Thyroid gland (tissue), 4 donors: ENCODE measurements at regions not wholly inside any gene's neighbourhood (a gene's known extent, or its start where the extent isn't known, plus 50 kb on each side); places are given as distances from the start of the nearest gene placed in this dataset.

Source experiments
- DNase-seq, 2 donors: peaks; one replicate each; pipeline ENCODE4 v3.0.0-alpha.2; 2019
- H3K27ac ChIP-seq, 3 donors: fragments of 200-600 bp; sonication (generic); 1 replicate in 2 of 3; 2 replicates in 1 of 3; pipeline ENCODE4 v1.5.1; 2016 to 2019; ENCODE audit warnings: mild to moderate bottlenecking in 1 of 3, moderate library complexity in 1 of 3
- H3K27me3 ChIP-seq: fragments of 200-600 bp; sonication (generic); one replicate; pipeline ENCODE4 v1.5.1; 2019
- H3K36me3 ChIP-seq, 2 donors: fragments of 200-600 bp; sonication (generic); one replicate each; pipeline ENCODE4 v1.5.1; 2016 to 2019
- H3K4me1 ChIP-seq, 2 donors: fragments of 200-600 bp; sonication (generic); one replicate each; pipeline ENCODE4 v1.5.1; 2017 to 2019
- H3K4me3 ChIP-seq, 3 donors: fragments of 200-600 bp; sonication (generic); replicated peaks in 1 of 3; 1 replicate in 2 of 3; 2 replicates in 1 of 3; pipeline ENCODE4 v1.5.1; 2016; ENCODE audit warnings: mild to moderate bottlenecking in 1 of 3
- H3K9me3 ChIP-seq: fragments of 200-600 bp; sonication (generic); one replicate; pipeline ENCODE4 v1.5.1; 2017
- POLR2A ChIP-seq, 2 donors: fragments of 450-650 bp; IDR thresholded peaks; one replicate each; pipeline ENCODE4 v1.6.1; 2017; ENCODE audit warnings: antibody characterized with exemption in 2 of 2, mild to moderate bottlenecking in 2 of 2, moderate library complexity in 1 of 2
- WGBS, 2 donors: methylation state at CpG; one replicate each; pipeline ENCODE4 v1.1.5; 2017; 5-methylcytosine and 5-hydroxymethylcytosine counted together
- intact Hi-C: fragments of 100-400 bp; cut with DNase I; formaldehyde crosslinking; loops from one replicate; pipeline ENCODE4 v1.15.1; 2023
- TF ChIP-seq, protein P1 (sequence below), 6 experiments: fragments of 200-600 bp in 3 of 6; fragments of 450-650 bp in 3 of 6; sonication (generic) in 3 of 6; IDR thresholded peaks; one replicate each; pipeline ENCODE4 v1.5.1; 2016 to 2019; ENCODE audit warnings: antibody characterized with exemption in 6 of 6, mild to moderate bottlenecking in 2 of 6, inconsistent platforms in 1 of 6, moderate library complexity in 1 of 6

DNA sequence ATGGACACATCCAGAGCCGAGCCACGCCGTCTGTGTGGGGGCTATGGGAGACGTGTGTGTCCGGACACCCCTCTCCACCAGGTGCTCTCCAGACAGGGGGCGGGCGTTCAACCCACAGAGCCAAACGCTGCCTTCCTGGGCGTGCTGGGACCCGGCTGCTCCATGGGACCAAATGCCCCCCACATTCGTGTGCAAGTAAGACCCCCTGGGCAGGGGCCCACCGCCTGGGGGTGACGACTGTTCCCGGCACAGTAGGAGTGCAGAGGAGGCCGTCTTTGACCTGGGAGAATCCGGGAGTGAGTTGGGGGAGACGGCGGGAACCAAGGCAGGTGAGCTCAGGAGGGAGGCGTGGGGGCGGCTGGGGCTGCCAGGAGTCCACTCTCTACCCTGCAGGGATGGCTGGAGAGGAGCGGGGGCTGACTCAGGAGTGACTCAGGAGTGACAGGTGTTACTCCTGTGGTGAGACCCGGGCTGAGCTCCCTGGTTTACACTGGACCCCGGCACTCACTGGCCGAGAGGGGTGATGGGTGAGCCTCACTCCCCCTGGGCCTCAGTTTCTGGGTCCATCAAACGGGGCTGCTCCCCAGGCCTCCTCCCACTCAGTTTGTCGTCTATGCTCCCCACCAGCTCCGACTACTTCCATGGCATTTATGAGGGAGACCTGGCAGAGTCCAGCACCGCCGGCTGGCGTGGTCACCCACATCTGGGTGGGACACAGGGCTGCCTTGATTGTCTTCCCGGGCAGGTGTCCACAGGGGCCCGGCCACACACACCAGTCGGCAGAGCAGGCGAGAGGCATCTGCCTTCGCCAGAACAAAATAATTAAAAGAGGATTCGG, 95.0 kb downstream of the MICALL2 start:
- TF ChIP-seq, protein P1, sequence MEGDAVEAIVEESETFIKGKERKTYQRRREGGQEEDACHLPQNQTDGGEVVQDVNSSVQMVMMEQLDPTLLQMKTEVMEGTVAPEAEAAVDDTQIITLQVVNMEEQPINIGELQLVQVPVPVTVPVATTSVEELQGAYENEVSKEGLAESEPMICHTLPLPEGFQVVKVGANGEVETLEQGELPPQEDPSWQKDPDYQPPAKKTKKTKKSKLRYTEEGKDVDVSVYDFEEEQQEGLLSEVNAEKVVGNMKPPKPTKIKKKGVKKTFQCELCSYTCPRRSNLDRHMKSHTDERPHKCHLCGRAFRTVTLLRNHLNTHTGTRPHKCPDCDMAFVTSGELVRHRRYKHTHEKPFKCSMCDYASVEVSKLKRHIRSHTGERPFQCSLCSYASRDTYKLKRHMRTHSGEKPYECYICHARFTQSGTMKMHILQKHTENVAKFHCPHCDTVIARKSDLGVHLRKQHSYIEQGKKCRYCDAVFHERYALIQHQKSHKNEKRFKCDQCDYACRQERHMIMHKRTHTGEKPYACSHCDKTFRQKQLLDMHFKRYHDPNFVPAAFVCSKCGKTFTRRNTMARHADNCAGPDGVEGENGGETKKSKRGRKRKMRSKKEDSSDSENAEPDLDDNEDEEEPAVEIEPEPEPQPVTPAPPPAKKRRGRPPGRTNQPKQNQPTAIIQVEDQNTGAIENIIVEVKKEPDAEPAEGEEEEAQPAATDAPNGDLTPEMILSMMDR (IDR thresholded peaks at IDR 0.05): no peak
- no peak for DNase-seq
- H3K4me3 ChIP-seq: no peak overlapping the region
- H3K36me3 ChIP-seq: no peaks in the 10 kb centered on the region
- intact Hi-C loops: no loop called here
- H3K27ac ChIP-seq: no peak overlapping the region
- H3K9me3 ChIP-seq: no peaks in the 10 kb centered on the region
- WGBS, 2 donors: 68 to 76% methylated on average over 21 to 29 of the region's 36 CpGs
- peaks cover 5% of the 10 kb centered on the region for H3K27me3 ChIP-seq
- H3K4me1 ChIP-seq: no peaks in the 10 kb centered on the region

DNA sequence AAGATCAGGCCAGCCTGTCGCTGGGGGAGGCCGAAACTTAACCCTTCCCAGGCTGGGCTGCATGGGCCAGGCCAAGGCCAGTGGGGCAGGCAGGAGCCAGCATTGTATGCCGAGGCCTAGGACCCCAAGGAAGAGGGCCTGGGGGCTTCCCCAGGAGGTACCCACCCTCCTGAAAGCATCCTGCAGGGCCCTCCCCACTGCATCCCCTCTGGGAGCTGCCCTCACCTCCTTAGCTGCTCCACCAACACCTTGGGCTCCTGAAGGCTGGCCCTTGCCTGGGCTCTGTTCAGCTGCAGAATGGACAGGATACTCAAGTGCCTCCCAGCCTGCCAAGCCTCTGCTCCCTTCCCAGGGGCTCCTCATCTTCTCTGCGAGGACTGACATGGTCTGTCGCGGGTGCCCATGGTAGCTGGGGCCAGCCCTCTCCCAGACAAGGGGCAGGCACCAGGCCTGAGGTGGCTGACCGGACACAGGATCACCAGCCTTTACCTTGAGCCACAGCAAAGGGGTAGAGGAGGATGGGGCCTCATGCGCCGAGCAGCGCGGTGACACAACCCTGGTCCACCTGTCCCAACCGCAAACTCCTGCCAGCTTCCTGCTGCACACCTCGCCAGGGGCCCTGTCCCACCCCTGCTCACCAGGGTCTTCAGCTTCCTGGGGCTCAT, 94.2 kb downstream of the MICALL2 start:
- H3K9me3 ChIP-seq: no peaks in the 10 kb centered on the region
- no peaks in the 10 kb centered on the region for H3K4me1 ChIP-seq
- peaks cover 11% of the 10 kb centered on the region for H3K27me3 ChIP-seq
- intact Hi-C loops: no loop called here
- TF ChIP-seq, protein P1 (IDR thresholded peaks at IDR 0.05): no peak
- TF ChIP-seq POLR2A (IDR thresholded peaks at IDR 0.05): no peak
- DNase-seq: no peak
- H3K36me3 ChIP-seq: no peaks in the 10 kb centered on the region
- H3K4me3 ChIP-seq: no peak overlapping the region
- WGBS, 2 donors: 83 to 88% methylated on average over 10 of the region's 13 CpGs
- no peak overlapping the region for H3K27ac ChIP-seq

DNA sequence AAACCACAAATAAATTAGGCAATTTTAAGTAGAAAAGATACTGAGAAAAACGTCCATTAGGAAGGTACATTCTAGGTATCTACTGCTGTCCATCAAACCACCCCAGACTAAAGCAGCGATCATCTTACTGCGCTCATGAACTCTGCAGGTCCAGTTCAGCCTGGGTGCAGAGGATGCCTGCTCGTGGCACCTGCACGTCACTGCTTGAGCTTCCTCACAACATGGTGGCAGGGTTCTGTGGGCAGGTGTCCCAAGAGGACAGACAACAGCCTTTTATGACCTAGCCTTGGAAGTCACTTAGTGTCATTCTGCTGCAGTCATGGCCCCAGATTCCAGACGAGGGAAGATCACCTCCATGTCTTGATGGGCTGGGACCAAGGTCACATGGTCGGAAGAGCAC, 93.4 kb downstream of the MICALL2 start:
- TF ChIP-seq POLR2A (IDR thresholded peaks at IDR 0.05): no peak
- TF ChIP-seq, protein P1 (IDR thresholded peaks at IDR 0.05): no peak
- WGBS, 2 donors: 86 to 88% methylated on average over 7 of the region's 7 CpGs

DNA sequence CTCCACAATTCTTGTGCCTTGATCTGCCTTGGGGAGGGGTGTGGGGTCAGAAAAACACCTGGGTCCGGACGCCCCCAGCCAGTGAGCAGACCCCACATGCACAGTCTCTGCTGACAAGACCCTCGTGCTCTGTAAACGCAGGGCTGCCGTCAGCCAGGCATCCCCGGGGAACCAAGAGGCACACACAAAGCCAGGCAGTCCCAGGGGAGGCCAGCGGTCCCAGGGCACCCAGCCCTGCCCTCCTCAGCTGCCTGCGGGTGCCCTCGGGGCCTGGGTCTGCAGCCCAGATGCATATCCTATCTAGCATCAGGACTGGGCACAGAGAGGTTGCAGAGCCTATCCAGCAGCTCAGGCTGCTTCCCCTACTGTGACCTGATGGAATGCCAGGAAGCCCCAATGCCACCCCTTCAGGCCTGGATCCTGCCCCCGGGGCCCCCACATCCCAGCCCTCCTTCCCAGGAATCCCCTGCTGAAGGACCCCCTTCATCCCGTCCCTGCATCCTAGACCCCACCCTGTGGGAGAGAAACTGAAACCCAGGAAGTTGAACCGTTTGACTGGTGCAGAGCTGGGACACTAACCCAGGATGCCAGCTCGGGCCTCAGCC, 92.4 kb downstream of the MICALL2 start:
- H3K4me1 ChIP-seq: no peaks in the 10 kb centered on the region
- intact Hi-C loops: no loop called here
- DNase-seq: no peak
- H3K4me3 ChIP-seq: no peak overlapping the region
- no peak for TF ChIP-seq POLR2A (IDR thresholded peaks at IDR 0.05)
- TF ChIP-seq, protein P1 (IDR thresholded peaks at IDR 0.05): no peak
- H3K27ac ChIP-seq: no peak overlapping the region
- peaks cover 13% of the 10 kb centered on the region for H3K27me3 ChIP-seq
- no peaks in the 10 kb centered on the region for H3K9me3 ChIP-seq
- WGBS, 2 donors: 52 to 58% methylated on average over 4 to 12 of the region's 13 CpGs
- H3K36me3 ChIP-seq: no peaks in the 10 kb centered on the region

More for the DNA sequence above, 93.4 kb downstream of the MICALL2 start:
- no peaks in the 10 kb centered on the region for H3K36me3 ChIP-seq
- H3K4me1 ChIP-seq: no peaks in the 10 kb centered on the region
- H3K27me3 ChIP-seq: peaks cover 13% of the 10 kb centered on the region
- H3K27ac ChIP-seq: no peak overlapping the region
- no peaks in the 10 kb centered on the region for H3K9me3 ChIP-seq
- DNase-seq: no peak
- H3K4me3 ChIP-seq: no peak overlapping the region
- intact Hi-C loops: no loop called here
